ENCODE measurements at regions not wholly inside any gene's neighbourhood (a gene's known extent, or its start where the extent isn't known, plus 50 kb on each side); places are given as distances from the start of the nearest gene placed in this dataset.

DNA sequence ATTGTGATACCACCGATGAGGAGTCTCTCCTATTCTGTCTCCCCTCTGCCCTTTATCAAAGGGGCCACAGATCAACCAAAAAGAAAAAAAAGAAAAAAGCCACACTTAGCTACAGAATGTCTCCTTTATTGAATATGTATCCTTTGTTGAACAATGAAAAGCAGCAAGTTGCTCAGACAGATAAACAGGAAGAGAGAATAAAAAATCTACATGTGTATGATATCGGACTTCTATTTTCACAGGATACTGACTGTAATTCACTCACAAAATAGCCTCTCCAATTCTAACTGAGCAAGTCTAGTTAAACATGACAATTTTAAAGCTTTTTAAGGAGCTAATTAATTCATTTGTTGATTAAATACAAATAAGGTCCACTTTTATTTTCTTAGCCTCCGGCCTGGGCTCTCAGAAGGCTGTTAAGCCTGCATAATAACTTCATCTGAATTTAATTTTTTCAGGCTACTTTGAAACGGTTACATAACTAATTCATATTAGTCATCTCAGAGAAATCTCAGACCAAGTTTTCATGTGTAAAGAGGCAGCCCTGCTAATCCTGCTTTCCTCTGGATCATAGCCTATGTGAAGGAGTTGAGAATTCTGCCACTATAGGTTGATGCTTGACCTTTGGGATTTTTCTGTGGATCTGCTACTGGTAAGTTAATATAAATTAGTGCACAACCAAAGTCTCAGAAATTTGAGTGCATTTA lies 304.1 kb upstream of the NR5A2 start:
- DNase-seq: no peak

DNA sequence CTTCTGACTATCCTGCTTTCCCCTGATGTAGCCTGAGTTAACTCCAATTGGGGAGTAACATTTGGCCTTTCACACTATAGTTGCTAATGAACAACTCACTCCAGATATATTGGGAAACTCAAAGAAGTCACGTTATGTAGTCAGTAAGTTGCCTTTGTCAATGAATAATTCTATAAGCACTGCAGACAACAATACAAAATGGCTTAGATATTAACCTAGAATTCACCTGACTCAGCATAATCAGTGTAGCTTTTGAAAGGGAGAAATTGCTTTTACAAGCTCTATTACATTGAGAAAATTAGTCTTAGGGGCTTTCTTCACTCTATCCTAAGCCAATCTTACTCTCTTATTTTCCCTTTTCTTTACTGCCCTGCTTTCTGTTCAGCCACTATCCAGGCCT lies 303.5 kb upstream of the NR5A2 start:
- no peak for DNase-seq

DNA sequence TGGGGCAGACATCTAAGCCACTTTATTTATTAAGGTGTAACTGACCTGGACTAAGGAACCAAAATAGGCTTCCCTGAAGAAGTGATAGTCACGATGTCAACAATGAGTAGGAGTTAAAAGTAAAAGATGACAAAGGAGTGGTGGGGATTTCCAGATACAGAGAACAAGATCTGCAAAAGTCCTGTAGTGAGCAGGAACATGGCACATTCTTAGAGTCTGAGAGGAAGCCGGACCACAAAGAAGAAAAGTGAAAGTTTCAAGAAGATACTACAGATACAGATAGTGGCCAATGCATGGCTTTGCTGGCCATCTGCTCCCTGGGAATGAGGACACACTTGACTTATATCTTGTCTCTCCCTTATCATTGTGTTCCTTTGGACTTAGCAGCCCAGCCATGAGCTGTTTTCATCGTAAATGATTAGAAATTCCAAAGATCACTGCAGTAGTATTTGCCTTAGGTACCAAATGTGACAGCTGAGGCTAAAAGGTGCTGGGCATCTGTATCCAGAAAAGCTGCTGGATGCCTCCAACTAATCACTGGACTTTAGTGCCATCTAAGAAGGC lies 302.4 kb upstream of the NR5A2 start:
- DNase-seq: no peak

DNA sequence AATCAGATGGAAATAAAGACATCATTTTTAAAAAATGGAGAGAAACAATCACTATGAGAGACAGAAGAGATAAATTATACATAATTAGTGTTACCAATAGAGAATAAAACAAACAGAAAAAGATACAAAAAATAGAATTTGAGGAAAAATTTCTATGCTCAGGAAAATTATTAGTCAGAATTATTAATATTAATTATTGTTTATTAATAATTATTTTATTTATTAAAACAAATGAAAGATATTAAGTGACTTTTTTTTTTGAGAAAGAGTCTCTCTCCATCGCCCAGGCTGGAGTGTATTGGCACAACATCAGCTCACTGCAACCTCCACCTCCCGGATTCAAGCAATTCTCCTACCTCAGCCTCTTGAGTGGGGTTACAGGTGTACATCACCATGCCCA lies 299.8 kb upstream of the NR5A2 start:
- DNase-seq: no peak

DNA sequence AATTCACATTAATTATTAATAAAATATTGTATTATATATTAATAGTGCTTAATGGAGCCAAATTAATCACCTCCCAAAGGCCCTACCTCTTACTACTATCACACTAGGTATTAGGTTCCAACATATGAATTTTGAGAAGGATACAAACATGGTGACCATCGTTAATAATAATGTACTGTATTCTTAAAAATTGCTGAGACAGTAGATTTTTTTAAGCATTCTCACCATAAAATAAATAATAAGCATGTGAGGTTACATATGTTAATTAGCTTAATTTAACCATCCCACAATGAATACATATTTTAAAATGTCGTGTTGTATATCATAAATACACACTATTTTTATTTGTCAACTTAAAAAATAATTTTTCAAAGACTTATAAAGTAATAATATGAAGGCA lies 299.2 kb upstream of the NR5A2 start:
- DNase-seq: no peak

DNA sequence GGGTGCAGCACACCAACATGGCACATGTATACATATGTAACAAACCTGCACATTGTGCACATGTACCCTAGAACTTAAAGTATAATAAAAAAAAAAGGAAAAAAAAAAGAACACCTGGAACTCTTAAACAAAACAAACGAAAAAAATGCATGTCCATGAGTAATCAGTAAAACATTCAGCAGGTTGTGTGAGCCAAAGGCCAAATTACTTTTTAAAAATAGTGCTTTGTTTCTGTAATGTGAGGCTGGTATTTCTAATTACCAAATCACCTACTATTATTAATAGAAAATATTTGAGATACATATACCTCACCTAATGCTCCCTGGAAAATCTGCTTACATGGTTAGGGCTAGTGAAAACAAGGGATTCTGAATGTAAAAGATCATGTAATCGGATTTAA lies 294.4 kb upstream of the NR5A2 start:
- DNase-seq: no peak

DNA sequence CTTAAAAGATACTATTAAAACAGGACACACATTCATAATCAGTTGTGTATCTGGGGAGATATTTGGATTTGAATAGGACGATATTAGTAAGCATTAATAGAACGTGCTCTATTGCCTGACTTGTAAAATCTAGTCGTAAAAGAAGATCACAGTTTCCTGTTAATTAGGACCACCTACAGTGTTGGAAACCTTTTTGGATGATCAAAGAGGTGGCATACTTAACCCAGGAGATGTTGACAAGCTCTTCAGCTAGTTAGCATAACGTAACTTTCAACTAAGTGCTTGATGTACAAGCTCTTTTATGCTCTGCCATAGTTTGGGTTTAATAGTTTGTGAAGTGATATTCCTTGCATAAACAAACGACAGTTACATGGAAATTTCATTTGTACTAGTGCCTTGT lies 293.3 kb upstream of the NR5A2 start:
- no peak for DNase-seq

DNA sequence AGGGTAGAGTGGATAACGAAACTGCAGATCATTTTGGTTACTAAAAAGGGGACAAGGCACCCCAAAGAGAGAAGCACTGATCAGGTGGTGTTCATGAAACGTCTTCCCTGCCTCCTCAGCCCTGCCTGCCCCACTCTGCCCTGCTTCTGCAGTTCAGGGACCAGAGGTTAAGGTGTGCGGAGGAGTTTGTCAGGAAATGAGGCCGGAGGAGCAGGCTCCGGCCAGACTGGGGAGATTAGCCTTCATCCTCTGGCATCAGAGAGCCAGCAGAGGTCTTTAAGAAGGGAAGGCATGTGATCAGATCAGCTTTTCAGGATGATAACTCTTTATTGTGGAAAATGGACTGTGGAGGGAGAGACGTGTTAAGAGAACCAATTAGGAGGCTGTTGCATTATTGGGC lies 291.9 kb upstream of the NR5A2 start:
- DNase-seq: no peak

DNA sequence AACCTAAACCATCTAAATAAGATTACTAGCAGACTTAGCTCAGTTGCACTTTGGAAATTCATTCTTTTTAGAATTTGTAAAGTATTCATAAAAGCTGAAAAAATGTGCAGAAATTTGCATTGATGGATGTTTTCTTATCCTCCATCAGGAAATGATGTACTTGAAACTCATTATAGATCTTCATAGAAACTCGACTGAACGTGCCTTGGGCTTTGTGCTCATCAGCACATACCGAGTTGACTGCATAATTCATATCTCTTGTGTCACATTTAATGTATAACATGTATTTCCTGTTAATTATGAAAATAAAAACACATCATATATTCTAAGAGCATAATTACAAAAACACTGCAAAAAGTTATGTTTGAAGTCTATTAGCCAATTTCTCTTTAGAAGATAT lies 290.9 kb upstream of the NR5A2 start:
- no peak for DNase-seq

DNA sequence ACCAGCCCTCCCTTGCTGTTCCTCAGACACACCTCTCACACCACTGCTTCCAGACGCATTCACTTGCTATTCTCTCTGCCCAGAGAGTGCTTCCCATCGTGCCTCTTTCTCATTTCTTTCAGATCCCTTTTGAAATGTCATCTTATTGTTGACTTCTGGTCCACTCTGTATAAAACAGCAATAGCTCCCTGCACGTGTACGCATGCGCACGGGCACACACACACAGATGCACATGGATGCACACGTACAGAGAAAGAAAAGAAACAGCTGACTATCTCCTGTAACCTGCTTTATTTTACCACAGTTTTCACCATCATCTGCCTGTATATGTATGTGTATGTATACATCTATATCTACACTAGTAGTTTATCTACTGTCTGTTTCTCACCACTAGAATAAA lies 285.9 kb upstream of the NR5A2 start:
- DNase-seq: no peak

DNA sequence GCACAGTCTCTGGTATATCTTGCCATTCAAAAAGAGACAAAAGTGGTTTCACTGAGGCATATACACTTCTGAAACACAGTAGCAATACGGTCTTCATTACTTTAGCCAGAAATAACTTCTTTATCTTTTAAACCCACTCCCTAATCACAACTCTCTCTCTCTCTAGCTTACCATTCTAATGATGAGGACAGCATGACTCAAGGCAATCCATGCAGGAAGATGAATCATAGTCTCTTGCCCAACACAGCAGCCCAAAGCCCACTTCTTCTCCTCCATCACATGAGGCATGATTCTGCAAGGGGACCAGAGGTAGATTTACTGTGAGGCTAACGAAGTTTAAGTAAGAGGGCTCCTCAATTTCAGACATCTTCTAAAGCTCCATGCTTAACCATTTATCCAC lies 285.0 kb upstream of the NR5A2 start:
- DNase-seq: no peak

DNA sequence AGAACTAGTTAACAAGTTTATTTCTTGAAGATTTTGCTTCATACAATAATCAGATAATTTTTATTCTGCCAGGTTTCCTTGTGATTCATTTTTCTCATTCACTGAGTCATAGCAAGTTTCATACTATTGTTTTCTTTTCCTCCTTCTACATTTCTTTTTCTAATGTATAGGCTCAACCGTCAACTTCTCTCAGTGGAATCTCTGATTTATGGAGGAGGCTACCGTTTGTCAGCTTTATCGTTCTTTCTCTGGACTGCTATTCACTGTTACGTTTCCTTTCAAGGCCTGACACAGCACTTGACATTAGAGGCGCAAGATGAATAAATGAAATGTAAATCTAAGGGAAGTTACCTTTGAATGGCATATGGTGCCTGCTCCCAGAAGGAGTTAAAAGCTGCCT lies 284.3 kb upstream of the NR5A2 start:
- DNase-seq: no peak

DNA sequence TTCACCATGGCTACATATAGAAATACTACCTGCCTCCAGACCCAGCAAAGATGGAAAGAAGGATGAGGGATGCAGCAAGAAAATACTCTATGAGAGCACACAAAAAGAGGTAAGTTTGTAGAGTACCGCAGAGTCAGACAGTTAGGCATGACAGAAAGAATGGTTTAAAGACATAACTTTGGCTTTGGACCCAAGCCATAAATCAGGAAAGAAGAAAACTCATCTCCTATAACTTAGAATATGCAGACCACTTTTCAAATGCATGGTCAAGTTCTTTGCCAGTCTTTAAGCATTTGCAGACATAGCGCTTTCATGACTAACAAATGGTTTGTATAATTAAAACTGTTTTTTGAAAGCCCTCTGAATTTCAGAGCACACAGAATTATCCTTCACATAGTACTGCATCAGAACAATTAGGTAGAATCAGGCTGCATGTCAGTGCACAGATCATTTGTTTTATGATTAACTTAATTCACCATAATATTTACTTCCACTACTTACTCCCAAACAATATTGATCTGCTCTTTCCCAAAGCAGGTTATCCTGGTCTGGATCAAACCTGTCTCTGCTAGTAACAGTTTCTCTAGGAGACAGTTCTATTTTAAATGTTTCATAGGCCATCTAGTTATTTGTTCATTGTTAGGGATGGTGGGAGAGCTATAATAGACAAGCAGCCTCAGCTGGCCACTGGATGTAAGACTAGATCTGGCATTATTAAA lies 280.7 kb upstream of the NR5A2 start:
- DNase-seq: no peak

DNA sequence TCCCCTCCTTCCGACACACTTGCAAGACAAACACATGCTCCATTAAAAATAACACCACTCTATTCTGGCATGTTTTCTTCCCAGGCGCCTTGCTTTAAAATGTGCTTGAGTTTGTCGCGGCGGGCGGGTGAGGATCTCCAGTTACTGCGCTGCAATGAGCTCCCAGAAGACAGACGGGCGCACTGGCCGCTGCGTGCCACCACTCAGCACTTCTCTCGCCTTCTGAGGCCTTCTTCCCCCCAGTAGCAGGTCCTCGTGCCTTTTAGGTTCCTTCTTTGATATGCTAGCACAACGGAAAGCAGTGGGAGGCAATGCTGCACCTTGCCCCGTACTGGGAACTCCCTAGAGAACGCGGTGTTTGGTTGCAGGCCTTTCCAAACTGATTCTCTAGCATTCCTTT lies 279.5 kb upstream of the NR5A2 start:
- DNase-seq: no peak

DNA sequence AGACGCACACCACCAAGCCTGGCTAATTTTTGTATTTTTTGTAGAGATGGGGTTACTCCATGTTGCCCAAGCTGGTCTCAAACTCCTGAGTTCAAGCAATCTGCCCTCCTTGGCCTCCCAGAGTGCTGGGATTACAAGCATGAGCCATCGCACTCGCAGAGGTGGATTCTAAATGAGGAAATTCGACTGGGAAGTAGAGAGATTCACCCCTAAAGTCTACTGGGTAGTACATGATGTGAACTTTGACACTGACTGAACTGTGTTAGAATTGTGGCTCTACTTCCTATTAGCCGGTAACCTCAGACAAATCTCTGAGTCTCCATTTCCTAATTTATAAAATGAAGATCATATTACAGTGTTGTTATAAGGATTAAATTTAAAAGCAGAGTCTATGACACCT lies 276.0 kb upstream of the NR5A2 start:
- DNase-seq: no peak

DNA sequence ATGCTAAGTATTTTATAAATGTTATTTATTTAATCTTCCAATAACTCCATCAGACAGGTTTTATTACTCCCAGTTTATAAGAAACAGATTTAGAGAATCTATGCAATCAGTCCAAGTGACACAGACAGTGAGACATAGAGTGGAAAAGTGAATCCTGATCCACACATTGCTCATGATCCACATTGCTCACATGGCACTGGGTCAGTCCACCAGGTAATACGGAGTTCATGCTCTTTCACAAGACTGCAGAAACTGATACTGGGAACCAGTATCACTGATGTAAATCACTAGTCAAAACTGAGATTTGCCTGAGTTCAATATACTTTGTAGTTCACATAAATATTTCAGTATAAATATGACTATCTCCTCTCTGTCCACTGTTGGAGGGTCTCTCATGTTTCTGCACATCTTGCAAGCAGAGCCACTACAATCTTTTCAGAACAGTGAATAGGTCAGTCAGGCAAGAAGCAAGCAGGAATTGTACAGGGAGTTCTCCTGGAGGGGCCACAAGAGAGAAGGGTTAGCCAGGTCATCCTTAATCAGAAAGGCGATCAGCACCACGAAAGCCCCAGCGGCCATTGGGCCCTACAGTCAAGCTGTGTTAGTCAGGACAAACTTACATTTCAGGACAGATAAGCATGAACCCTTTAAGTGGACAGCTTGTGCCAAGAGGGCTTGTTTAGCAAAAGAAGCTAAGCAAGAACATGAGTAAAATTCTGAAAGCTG lies 275.4 kb upstream of the NR5A2 start:
- no peak for DNase-seq

DNA sequence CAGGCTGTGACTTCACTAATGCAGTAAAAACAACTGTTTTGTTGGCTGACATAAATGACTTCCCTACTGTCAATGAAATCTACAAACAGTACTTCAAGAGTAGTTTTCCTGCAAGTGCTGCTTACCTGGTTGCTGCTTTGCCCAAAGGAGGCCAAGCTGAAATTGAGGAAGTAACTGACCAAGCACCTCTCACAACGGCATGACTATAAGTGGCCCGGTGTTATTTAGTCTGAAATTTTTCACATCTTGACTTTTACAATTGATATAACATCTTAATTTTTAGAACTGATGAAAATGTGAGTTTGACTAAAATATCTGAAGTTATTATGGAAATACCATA lies 274.9 kb upstream of the NR5A2 start:
- DNase-seq: no peak

DNA sequence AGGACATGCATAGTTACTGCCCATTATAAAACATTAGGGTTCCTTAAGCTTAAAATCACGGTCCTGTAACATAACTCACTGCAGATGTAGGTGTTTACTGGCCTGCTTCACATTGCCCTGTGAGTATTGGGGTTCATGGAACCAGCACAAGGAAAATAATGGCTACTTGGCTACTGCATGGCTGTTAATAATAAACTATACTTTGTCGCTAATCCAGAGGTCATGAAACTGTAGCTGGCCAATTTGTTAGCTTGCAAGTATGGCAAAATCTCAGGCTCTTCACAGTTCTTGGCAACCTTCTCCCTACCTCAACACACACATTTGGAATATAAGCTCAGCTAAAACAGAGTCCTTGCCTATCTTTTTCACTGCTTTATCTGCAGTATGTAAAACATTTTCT lies 274.0 kb upstream of the NR5A2 start:
- DNase-seq: no peak

DNA sequence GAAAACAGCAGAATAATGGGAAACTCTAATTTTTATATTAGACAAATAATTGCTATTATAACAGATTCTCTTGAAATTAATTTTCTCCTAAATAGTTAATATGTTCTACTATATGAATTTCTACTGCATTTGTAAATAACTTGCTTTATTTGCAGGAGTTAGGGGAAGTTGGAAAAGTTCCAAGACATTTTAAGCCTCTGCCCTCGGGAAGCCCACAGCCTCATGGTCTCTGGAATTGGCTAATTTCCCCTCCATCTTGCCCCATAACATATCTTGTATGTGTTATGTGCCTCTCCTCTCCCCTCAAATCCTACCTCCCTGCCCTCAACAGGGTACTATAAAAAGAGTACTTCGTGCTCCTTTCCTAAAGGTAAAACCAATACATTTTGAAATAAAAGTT lies 271.4 kb upstream of the NR5A2 start:
- no peak for DNase-seq

DNA sequence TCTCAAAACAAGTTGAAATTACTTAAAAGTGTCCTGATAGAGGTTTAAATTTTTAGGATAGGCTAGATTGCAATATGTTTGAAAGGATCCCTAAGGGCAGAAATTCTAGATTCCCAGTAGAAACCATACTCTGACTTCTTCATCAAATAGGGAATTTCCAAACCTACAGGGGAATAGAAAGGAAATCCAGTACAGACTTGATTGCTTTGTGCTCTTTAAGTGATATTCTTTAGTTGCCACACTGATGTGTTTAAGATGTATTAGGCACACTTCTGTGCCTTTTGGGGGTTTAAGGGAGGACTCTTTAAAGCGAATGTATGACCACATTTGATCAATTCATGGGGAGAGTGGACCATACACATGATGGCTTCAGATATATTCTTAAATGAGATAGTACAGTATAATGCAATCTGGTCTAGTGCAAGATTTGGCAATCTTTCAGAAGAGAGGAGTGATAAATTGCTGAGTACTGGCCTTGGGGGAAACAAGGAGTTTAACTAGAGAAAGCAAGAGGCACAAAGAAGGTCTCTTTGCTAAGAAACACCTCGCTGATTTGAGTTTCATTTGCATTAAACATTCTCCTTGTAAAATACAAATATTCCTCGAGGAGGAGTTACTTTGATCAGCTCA lies 268.8 kb upstream of the NR5A2 start:
- DNase-seq: no peak

DNA sequence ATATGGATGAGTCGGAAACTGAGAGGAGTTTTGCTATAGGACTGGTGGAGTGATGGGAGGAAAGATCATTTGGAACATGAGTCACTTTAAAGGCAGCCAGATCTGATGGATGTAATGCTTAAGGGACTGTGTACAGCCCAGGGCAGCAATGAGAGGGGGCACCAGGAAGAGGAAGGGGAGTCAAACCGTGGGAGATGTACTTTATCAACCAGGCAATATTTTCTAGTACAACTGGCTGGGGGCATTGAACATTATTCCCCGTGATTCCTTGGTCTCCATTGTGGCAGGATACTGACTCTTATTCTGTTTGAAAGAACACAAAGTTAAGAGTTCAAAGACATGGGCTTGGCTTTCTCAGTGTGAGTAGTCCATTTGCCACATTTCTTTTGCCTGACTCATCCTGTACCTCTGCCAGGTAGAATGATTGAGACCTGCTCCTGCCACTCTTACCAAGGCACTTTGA lies 268.2 kb upstream of the NR5A2 start:
- DNase-seq: no peak

DNA sequence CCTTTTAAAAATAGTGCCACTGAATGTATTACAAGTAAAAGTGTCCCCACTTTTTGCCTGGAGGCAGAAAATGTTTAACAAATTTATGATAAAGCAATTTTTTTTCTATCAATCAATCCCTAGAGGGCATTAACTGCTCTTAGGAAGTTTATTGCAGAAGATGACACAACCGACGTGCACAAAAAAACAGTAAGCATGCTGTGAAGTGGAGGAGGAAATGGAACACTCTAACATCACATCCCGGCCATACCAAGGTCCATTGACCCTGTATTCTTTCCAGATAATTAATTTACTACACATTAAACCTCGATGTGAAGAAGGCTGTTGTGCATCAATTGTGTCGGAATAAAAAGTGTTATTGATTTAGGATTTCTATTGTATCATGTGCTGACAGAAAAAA lies 264.9 kb upstream of the NR5A2 start:
- no peak for DNase-seq

DNA sequence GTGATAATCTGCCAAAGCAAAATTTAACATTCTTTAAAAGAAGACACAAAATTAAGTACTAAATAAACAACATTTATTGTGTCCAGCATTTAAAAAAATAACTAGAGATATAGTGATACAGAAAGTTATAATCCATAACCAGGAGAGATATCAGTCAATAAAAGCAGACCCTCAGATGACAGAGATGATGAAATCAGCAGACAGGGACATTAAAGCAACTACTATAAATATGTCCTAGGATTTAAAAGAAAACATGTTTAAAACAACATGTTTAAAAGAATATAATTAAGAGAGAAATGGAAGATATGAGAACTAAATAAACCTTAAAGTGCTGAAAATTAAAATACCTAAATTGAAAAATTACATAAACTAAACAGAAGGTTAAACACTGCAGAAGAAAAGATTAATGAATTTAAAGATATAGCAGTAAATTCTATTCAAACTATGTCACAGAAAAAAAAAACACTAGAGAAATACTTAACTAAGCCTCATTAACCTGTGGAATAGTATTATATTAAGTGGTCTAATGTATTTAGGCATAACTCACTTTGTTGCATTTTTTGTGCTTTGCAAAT lies 261.2 kb upstream of the NR5A2 start:
- DNase-seq: no peak
